NT2/D1 (cell line): ENCODE measurements at regions not wholly inside any gene's neighbourhood (a gene's known extent, or its start where the extent isn't known, plus 50 kb on each side); places are given as distances from the start of the nearest gene placed in this dataset.

ENCODE experiments used
- SUZ12 ChIP-seq: IDR thresholded peaks from 2 replicates; pipeline ENCODE4 v1.6.1; 2011; ENCODE audit not compliant: insufficient read length, insufficient read depth; ENCODE audit errors: extremely low read depth
- YY1 ChIP-seq: IDR thresholded peaks from 2 replicates; pipeline ENCODE4 v1.6.1; 2011; ENCODE audit not compliant: insufficient read length, insufficient read depth
- ZNF274 ChIP-seq: IDR thresholded peaks from 2 replicates; pipeline ENCODE4 v1.6.1; 2011; ENCODE audit warnings: mild to moderate bottlenecking, low read depth, low read length

GRCh38 chr22:27062910-27063309 lies 405.5 kb downstream of the MIAT start:
- TF ChIP-seq YY1 (no peak), SUZ12 (no peak), ZNF274 (no peak)
